ENCODE measurements at regions not wholly inside any gene's neighbourhood (a gene's known extent, or its start where the extent isn't known, plus 50 kb on each side); places are given as distances from the start of the nearest gene placed in this dataset.

- no peak for TF ChIP-seq CTCF (IDR thresholded peaks at IDR 0.05; ENCODE audit: borderline replicate concordance, extremely low read depth, low read length, poor library complexity, severe bottlenecking)
- no peak for TF ChIP-seq EZH2 (IDR thresholded peaks at IDR 0.05; ENCODE audit: borderline replicate concordance, low read depth, low read length, severe bottlenecking)
- DNase-seq (no peak), ATAC-seq (ENCODE audit: insufficient read depth, low read depth) (no peak)
- H3K4me1 ChIP-seq (ENCODE audit: insufficient read depth, low read length): no peaks in the 10 kb centered on the region
- H3K79me2 ChIP-seq (ENCODE audit: insufficient read depth, low read length): no peaks in the 10 kb centered on the region
- no peak overlapping the region for H3K9ac ChIP-seq (ENCODE audit: low read depth, low read length)
- H3K4me2 ChIP-seq (ENCODE audit: insufficient read depth, low read length): no peak overlapping the region
- H3K9me3 ChIP-seq (ENCODE audit: insufficient read depth, low read length, severe bottlenecking): no peaks in the 10 kb centered on the region
- H4K20me1 ChIP-seq (ENCODE audit: insufficient read depth, low read length): no peaks in the 10 kb centered on the region
- H2AFZ ChIP-seq (ENCODE audit: low read depth, low read length): no peak overlapping the region
- H3K27me3 ChIP-seq (ENCODE audit: insufficient read depth, low read length, poor library complexity): no peaks in the 10 kb centered on the region
- H3K36me3 ChIP-seq (ENCODE audit: insufficient read depth, low read length): no peaks in the 10 kb centered on the region
- H3K4me3 ChIP-seq (ENCODE audit: low read depth in 1 of 2, low read length in 2 of 2): no peak overlapping the region
- H3K27ac ChIP-seq (ENCODE audit: low read length): no peak overlapping the region
Observed at GRCh38 chr3:116834816-116835215, 125.2 kb downstream of the TUSC7 start.

GRCh38 chr3:116835658-116836057 is 126.1 kb downstream of the TUSC7 start:
- DNase-seq (no peak), ATAC-seq (ENCODE audit: insufficient read depth, low read depth) (no peak)
- Histone ChIP-seq H3K27me3 (ENCODE audit: insufficient read depth, low read length, poor library complexity) (no peaks in the 10 kb centered on the region), H2AFZ (ENCODE audit: low read depth, low read length) (no peak overlapping the region), H3K27ac (ENCODE audit: low read length) (no peak overlapping the region), H3K4me1 (ENCODE audit: insufficient read depth, low read length) (no peaks in the 10 kb centered on the region), H3K79me2 (ENCODE audit: insufficient read depth, low read length) (no peaks in the 10 kb centered on the region), H3K36me3 (ENCODE audit: insufficient read depth, low read length) (no peaks in the 10 kb centered on the region), H3K4me2 (ENCODE audit: insufficient read depth, low read length) (no peak overlapping the region), H3K4me3 (ENCODE audit: low read depth in 1 of 2, low read length in 2 of 2) (no peak overlapping the region), H3K9me3 (ENCODE audit: insufficient read depth, low read length, severe bottlenecking) (no peaks in the 10 kb centered on the region), H3K9ac (ENCODE audit: low read depth, low read length) (no peak overlapping the region), H4K20me1 (ENCODE audit: insufficient read depth, low read length) (no peaks in the 10 kb centered on the region)
- no peak for TF ChIP-seq EZH2 (IDR thresholded peaks at IDR 0.05; ENCODE audit: borderline replicate concordance, low read depth, low read length, severe bottlenecking)
- TF ChIP-seq CTCF (IDR thresholded peaks at IDR 0.05; ENCODE audit: borderline replicate concordance, extremely low read depth, low read length, poor library complexity, severe bottlenecking): no peak

- H3K9me3 ChIP-seq (ENCODE audit: insufficient read depth, low read length, severe bottlenecking): no peaks in the 10 kb centered on the region
- no peak overlapping the region for H3K4me2 ChIP-seq (ENCODE audit: insufficient read depth, low read length)
- ATAC-seq (ENCODE audit: insufficient read depth, low read depth) (no peak), DNase-seq (no peak)
- TF ChIP-seq EZH2 (IDR thresholded peaks at IDR 0.05; ENCODE audit: borderline replicate concordance, low read depth, low read length, severe bottlenecking) (no peak), CTCF (IDR thresholded peaks at IDR 0.05; ENCODE audit: borderline replicate concordance, extremely low read depth, low read length, poor library complexity, severe bottlenecking) (no peak)
- H3K79me2 ChIP-seq (ENCODE audit: insufficient read depth, low read length): no peaks in the 10 kb centered on the region
- H3K4me3 ChIP-seq (ENCODE audit: low read depth in 1 of 2, low read length in 2 of 2): no peak overlapping the region
- H3K27me3 ChIP-seq (ENCODE audit: insufficient read depth, low read length, poor library complexity): no peaks in the 10 kb centered on the region
- no peak overlapping the region for H2AFZ ChIP-seq (ENCODE audit: low read depth, low read length)
- no peak overlapping the region for H3K9ac ChIP-seq (ENCODE audit: low read depth, low read length)
- no peaks in the 10 kb centered on the region for H3K36me3 ChIP-seq (ENCODE audit: insufficient read depth, low read length)
- H3K27ac ChIP-seq (ENCODE audit: low read length): no peak overlapping the region
- no peaks in the 10 kb centered on the region for H3K4me1 ChIP-seq (ENCODE audit: insufficient read depth, low read length)
- H4K20me1 ChIP-seq (ENCODE audit: insufficient read depth, low read length): no peaks in the 10 kb centered on the region
Observed at GRCh38 chr3:116836286-116836685, 126.7 kb downstream of the TUSC7 start.

- TF ChIP-seq EZH2 (IDR thresholded peaks at IDR 0.05; ENCODE audit: borderline replicate concordance, low read depth, low read length, severe bottlenecking) (no peak), CTCF (IDR thresholded peaks at IDR 0.05; ENCODE audit: borderline replicate concordance, extremely low read depth, low read length, poor library complexity, severe bottlenecking) (no peak)
- H2AFZ ChIP-seq (ENCODE audit: low read depth, low read length): no peak overlapping the region
- no peak for ATAC-seq (ENCODE audit: insufficient read depth, low read depth)
- H3K27ac ChIP-seq (ENCODE audit: low read length): no peak overlapping the region
- no peaks in the 10 kb centered on the region for H3K9me3 ChIP-seq (ENCODE audit: insufficient read depth, low read length, severe bottlenecking)
- H3K4me1 ChIP-seq (ENCODE audit: insufficient read depth, low read length): no peaks in the 10 kb centered on the region
- no peaks in the 10 kb centered on the region for H3K36me3 ChIP-seq (ENCODE audit: insufficient read depth, low read length)
- H3K27me3 ChIP-seq (ENCODE audit: insufficient read depth, low read length, poor library complexity): no peaks in the 10 kb centered on the region
- H3K4me2 ChIP-seq (ENCODE audit: insufficient read depth, low read length): no peak overlapping the region
- H3K9ac ChIP-seq (ENCODE audit: low read depth, low read length): no peak overlapping the region
- no peaks in the 10 kb centered on the region for H3K79me2 ChIP-seq (ENCODE audit: insufficient read depth, low read length)
- H3K4me3 ChIP-seq (ENCODE audit: low read depth in 1 of 2, low read length in 2 of 2): no peak overlapping the region
- H4K20me1 ChIP-seq (ENCODE audit: insufficient read depth, low read length): no peaks in the 10 kb centered on the region
- DNase-seq: no peak
Observed at GRCh38 chr3:116837483-116837882, 127.9 kb downstream of the TUSC7 start.
